OCI-LY7 (cell line): ENCODE measurements at regions not wholly inside any gene's neighbourhood (a gene's known extent, or its start where the extent isn't known, plus 50 kb on each side); places are given as distances from the start of the nearest gene placed in this dataset.

Experiments
- BruUV-seq: library from RNA; stranded (reverse); fragments of 400-500 nt; replicated peaks from 2 replicates; lab custom pipeline; 2021; lab: Mats Ljungman, UMichigan
- CTCF ChIA-PET: fragments of 300-600 bp; sonication (Branson Sonifier 250); formaldehyde crosslinking; loops from one replicate; lab custom pipeline; 2022; ENCODE audit warnings: antibody characterized with exemption; ENCODE audit not compliant: unreplicated experiment; lab: Charles Lee
- POLR2A ChIA-PET: fragments of 300-600 bp; sonication (Branson Sonifier 250); formaldehyde crosslinking; loops from one replicate; lab custom pipeline; 2022; ENCODE audit warnings: antibody characterized with exemption; lab: Charles Lee
- DNase-seq: peaks from one replicate; pipeline ENCODE4 v3.0.0-alpha.2; 2015; ENCODE audit warnings: low spot score
- H2AFZ ChIP-seq: fragments of 200-600 bp; sonication (generic), shearing (Covaris generic); 2 replicates; pipeline ENCODE4 v1.6.1; 2014; ENCODE audit warnings: mild to moderate bottlenecking, antibody characterized with exemption, low read length, moderate library complexity
- H3K27ac ChIP-seq: fragments of 200-600 bp; sonication (generic); 2 replicates; pipeline ENCODE4 v1.5.1; 2014; ENCODE audit warnings: mixed run types, low read depth, mild to moderate bottlenecking, moderate library complexity, low read length, inconsistent platforms; ENCODE audit not compliant: poor library complexity, severe bottlenecking
- H3K36me3 ChIP-seq: fragments of 200-600 bp; sonication (generic); 2 replicates; pipeline ENCODE4 v1.6.1; 2014; ENCODE audit warnings: mild to moderate bottlenecking, antibody characterized with exemption, low read length, moderate library complexity, mixed read lengths; ENCODE audit not compliant: insufficient read depth
- H3K4me1 ChIP-seq: fragments of 200-600 bp; sonication (generic); 2 replicates; pipeline ENCODE4 v1.5.1; 2014; ENCODE audit warnings: mild to moderate bottlenecking, low read length; ENCODE audit not compliant: insufficient read depth, poor library complexity, severe bottlenecking
- H3K4me2 ChIP-seq: fragments of 200-600 bp; sonication (generic); 2 replicates; pipeline ENCODE4 v1.6.1; 2014; ENCODE audit warnings: mild to moderate bottlenecking, low read length
- H3K4me3 ChIP-seq: fragments of 200-600 bp; sonication (generic); 2 replicates; pipeline ENCODE4 v1.5.1; 2014; ENCODE audit warnings: mild to moderate bottlenecking, low read depth, low read length; ENCODE audit not compliant: poor library complexity, severe bottlenecking
- H3K79me2 ChIP-seq: fragments of 200-600 bp; sonication (generic); 2 replicates; pipeline ENCODE4 v1.6.1; 2016; ENCODE audit warnings: low read depth, mild to moderate bottlenecking, low read length, moderate library complexity, mixed read lengths; ENCODE audit not compliant: insufficient read depth
- H3K9me2 ChIP-seq: fragments of 200-600 bp; sonication (generic); 2 replicates; pipeline ENCODE4 v1.6.1; 2016; ENCODE audit warnings: mild to moderate bottlenecking, low read length, mixed read lengths; ENCODE audit not compliant: insufficient read depth
- H3K9me3 ChIP-seq: fragments of 200-600 bp; sonication (generic); 2 replicates; pipeline ENCODE4 v1.6.1; 2014; ENCODE audit warnings: mild to moderate bottlenecking, mixed run types, low read length, mixed read lengths
- H4K20me1 ChIP-seq: fragments of 200-600 bp; sonication (generic); 2 replicates; pipeline ENCODE4 v1.6.1; 2014; ENCODE audit warnings: mild to moderate bottlenecking, antibody characterized with exemption, low read length, moderate library complexity, mixed read lengths; ENCODE audit not compliant: insufficient read depth
- EZH2phosphoT487 ChIP-seq: fragments of 200-600 bp; sonication (generic); IDR thresholded peaks from 2 replicates; pipeline ENCODE4 v1.6.1; 2018; ENCODE audit warnings: low read depth, borderline replicate concordance, mild to moderate bottlenecking, mixed run types, antibody characterized with exemption, low read length, moderate library complexity, mixed read lengths
- intact Hi-C: fragments of 100-400 bp; cut with micrococcal nuclease; formaldehyde crosslinking; loops from one replicate; pipeline ENCODE4 v1.10.0; 2022; ENCODE audit not compliant: unreplicated experiment
- TF ChIP-seq, protein P1 (sequence below): fragments of 200-600 bp; sonication (generic); conservative IDR thresholded peaks from 2 replicates; pipeline ENCODE4 v1.5.1; 2014; ENCODE audit warnings: mild to moderate bottlenecking, antibody characterized with exemption, low read length, moderate library complexity, mixed read lengths

DNA sequence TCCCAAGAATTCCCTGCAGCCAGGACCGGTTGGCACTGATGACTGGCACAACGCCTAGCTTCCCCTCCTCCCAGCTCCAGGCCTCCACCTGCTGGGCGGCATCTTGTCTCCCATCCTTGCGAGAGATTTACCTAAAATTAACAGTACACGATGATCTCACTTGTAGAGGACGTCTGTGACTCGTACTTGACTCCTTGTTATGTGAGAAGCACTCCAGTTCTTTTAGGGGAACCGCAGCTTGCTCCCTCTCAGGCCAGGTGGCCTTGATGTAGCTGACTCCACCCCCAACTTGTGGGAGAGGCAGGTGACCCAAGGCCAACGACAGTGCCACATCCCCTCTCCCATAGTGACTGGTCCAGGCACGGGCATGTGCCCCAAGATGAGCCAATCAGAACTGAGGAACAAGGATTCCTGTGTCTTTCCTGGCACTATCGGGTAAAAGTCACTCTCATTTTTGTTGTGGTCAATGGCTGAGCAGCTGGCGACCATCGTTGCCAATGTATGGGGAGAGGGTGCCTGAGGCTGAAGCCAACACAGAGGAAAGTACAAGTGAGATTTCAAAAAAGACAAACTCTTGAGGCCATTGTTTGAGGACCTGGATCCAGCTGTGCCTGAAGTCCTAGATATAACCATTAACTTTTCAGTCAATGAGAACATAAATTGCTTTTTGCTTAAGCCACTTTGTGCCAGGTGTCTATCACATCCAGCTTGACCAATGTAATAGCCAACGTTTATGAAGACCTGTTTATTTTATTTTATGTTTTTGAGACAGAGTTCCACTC is 208.7 kb downstream of the RBM19 start:
- Histone ChIP-seq H3K4me1 (no peaks in the 10 kb centered on the region), H4K20me1 (no peaks in the 10 kb centered on the region), H3K9me2 (no peaks in the 10 kb centered on the region), H3K27ac (no peak overlapping the region), H3K4me3 (no peak overlapping the region), H3K36me3 (no peaks in the 10 kb centered on the region), H3K9me3 (no peaks in the 10 kb centered on the region), H3K4me2 (no peak overlapping the region), H3K79me2 (no peaks in the 10 kb centered on the region), H2AFZ (no peak overlapping the region)
- ChIA-PET CTCF (no interaction called here), POLR2A (interaction anchor here (0.6 to 1.2 kb wide), 2 partner anchors 12 kb away, joined by 3 to 8 read pairs; no protein-coding TSS in a partner anchor)
- intact Hi-C loops = no loop called here
- TF ChIP-seq, protein P1, sequence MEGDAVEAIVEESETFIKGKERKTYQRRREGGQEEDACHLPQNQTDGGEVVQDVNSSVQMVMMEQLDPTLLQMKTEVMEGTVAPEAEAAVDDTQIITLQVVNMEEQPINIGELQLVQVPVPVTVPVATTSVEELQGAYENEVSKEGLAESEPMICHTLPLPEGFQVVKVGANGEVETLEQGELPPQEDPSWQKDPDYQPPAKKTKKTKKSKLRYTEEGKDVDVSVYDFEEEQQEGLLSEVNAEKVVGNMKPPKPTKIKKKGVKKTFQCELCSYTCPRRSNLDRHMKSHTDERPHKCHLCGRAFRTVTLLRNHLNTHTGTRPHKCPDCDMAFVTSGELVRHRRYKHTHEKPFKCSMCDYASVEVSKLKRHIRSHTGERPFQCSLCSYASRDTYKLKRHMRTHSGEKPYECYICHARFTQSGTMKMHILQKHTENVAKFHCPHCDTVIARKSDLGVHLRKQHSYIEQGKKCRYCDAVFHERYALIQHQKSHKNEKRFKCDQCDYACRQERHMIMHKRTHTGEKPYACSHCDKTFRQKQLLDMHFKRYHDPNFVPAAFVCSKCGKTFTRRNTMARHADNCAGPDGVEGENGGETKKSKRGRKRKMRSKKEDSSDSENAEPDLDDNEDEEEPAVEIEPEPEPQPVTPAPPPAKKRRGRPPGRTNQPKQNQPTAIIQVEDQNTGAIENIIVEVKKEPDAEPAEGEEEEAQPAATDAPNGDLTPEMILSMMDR = no peak
- TF ChIP-seq EZH2phosphoT487 = no peak
- no peak for DNase-seq
- BruUV-seq = no TSS peak

DNA sequence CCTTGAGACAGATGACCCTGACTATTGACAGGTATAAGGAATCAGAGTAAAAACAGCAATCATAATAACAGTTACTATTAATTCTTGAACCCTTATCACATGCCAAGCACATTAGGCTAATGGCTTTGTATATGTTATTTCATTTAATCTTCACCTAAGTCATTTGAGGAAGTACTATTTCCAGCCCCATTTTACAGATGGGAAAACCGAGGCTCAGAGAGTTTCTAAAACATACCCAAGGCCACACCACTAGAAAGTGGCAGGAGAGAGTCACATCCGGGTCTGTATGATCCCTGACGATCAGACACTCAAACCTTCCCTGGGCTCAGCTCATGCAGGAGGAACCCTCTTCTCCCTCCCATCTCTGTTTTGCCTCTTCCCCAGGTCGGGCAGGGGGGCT is 209.5 kb downstream of the RBM19 start:
- Histone ChIP-seq H3K4me2 (no peak overlapping the region), H3K4me1 (no peaks in the 10 kb centered on the region), H3K27ac (no peak overlapping the region), H4K20me1 (no peaks in the 10 kb centered on the region), H3K79me2 (no peaks in the 10 kb centered on the region), H3K4me3 (no peak overlapping the region), H3K9me3 (no peaks in the 10 kb centered on the region), H3K36me3 (no peaks in the 10 kb centered on the region), H2AFZ (no peak overlapping the region), H3K9me2 (no peaks in the 10 kb centered on the region)
- CTCF ChIA-PET = no interaction called here
- BruUV-seq = no TSS peak
- POLR2A ChIA-PET = interaction anchor here (0.6 to 0.7 kb wide), 2 partner anchors 13 to 33 kb away, joined by 4 to 8 read pairs; no protein-coding TSS in a partner anchor
- intact Hi-C loops = no loop called here
- no peak for DNase-seq
- no peak for TF ChIP-seq EZH2phosphoT487
- TF ChIP-seq, protein P1 = no peak

DNA sequence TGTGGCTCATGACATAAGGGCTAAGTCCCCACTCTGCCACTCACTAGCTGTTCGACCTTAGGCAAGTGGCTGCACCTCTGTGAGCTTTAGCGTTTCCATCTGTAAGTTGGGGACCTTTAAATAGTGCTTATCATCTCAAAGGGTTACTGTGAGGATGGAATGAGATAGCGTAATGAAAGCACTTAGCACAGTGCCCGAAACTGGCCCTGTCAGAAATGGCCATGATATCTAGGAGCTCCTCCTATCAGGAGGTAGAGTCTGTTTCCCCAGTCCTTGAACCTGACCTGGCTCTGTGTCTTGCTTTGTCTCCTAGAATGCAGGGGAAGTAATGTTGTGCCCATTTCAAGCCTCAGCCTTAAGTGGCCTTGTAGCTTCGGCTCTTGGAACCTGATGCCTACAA is 211.0 kb downstream of the RBM19 start:
- H3K9me2 ChIP-seq = no peaks in the 10 kb centered on the region
- no peaks in the 10 kb centered on the region for H3K79me2 ChIP-seq
- CTCF ChIA-PET = no interaction called here
- TF ChIP-seq, protein P1 = no peak
- no peak for TF ChIP-seq EZH2phosphoT487
- no peak overlapping the region for H3K27ac ChIP-seq
- no peaks in the 10 kb centered on the region for H4K20me1 ChIP-seq
- no TSS peak for BruUV-seq
- H3K9me3 ChIP-seq = no peaks in the 10 kb centered on the region
- no peaks in the 10 kb centered on the region for H3K36me3 ChIP-seq
- intact Hi-C loops = no loop called here
- no peak overlapping the region for H2AFZ ChIP-seq
- no peak overlapping the region for H3K4me2 ChIP-seq
- no peak for DNase-seq
- POLR2A ChIA-PET = interaction anchor here (0.6 kb wide), 1 partner anchor 89 kb away, joined by 3 read pairs; no protein-coding TSS in a partner anchor
- no peaks in the 10 kb centered on the region for H3K4me1 ChIP-seq
- H3K4me3 ChIP-seq = no peak overlapping the region
